Mucosa of descending colon (tissue), 3 donors: ENCODE measurements at regions not wholly inside any gene's neighbourhood (a gene's known extent, or its start where the extent isn't known, plus 50 kb on each side); places are given as distances from the start of the nearest gene placed in this dataset.

Experiments
- ATAC-seq: fragments of 200-7000 bp; cut with Tn5 transposase; one replicate; pipeline ENCODE4 v1.9.1; 2020; ENCODE audit warnings: mild to moderate bottlenecking, moderate library complexity
- DNase-seq, 3 donors: peaks; one replicate each; pipeline ENCODE4 v3.0.0-alpha.2; 2020
- H3K36me3 ChIP-seq: fragments of 200-600 bp; one replicate; pipeline ENCODE4 v1.8.0; 2021; ENCODE audit warnings: low read depth, mild to moderate bottlenecking
- H3K4me1 ChIP-seq: fragments of 200-600 bp; one replicate; pipeline ENCODE4 v1.8.0; 2021; ENCODE audit warnings: low read depth, mild to moderate bottlenecking
- H3K4me3 ChIP-seq: fragments of 200-600 bp; one replicate; pipeline ENCODE4 v1.8.0; 2021; ENCODE audit warnings: mild to moderate bottlenecking
- H3K9me3 ChIP-seq: fragments of 200-600 bp; one replicate; pipeline ENCODE4 v1.8.0; 2021; ENCODE audit warnings: mild to moderate bottlenecking
- intact Hi-C, 2 donors: fragments of 100-400 bp; cut with DNase I in 1 of 2; cut with micrococcal nuclease in 1 of 2; formaldehyde crosslinking; loops; one replicate each; pipeline versions ENCODE4 v1.11.0 to v1.11.1; 2022; cut with DNase I, micrococcal nuclease
- TF ChIP-seq, protein P1 (sequence below): fragments of 200-600 bp; IDR thresholded peaks from one replicate; pipeline ENCODE4 v1.8.0; 2022; ENCODE audit warnings: antibody characterized with exemption, mild to moderate bottlenecking
- donor health status: DM: no; HTN: no; CAD: no; lungs with moderate emphysema.
- donor health status: DM: no; HTN: no; CAD: no.
- donor health status: DM: no; HTN: yes; CAD: no.

GRCh38 chr15:62711691-62712454 is 330.7 kb upstream of the TPM1 start:
- ATAC-seq (no peak), DNase-seq (no peak)
- TF ChIP-seq, protein P1, sequence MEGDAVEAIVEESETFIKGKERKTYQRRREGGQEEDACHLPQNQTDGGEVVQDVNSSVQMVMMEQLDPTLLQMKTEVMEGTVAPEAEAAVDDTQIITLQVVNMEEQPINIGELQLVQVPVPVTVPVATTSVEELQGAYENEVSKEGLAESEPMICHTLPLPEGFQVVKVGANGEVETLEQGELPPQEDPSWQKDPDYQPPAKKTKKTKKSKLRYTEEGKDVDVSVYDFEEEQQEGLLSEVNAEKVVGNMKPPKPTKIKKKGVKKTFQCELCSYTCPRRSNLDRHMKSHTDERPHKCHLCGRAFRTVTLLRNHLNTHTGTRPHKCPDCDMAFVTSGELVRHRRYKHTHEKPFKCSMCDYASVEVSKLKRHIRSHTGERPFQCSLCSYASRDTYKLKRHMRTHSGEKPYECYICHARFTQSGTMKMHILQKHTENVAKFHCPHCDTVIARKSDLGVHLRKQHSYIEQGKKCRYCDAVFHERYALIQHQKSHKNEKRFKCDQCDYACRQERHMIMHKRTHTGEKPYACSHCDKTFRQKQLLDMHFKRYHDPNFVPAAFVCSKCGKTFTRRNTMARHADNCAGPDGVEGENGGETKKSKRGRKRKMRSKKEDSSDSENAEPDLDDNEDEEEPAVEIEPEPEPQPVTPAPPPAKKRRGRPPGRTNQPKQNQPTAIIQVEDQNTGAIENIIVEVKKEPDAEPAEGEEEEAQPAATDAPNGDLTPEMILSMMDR = no peak
- intact Hi-C loops = no loop called here
- no peaks in the 10 kb centered on the region for H3K36me3 ChIP-seq
- no peak overlapping the region for H3K4me3 ChIP-seq
- H3K9me3 ChIP-seq = no peaks in the 10 kb centered on the region
- no peaks in the 10 kb centered on the region for H3K4me1 ChIP-seq

GRCh38 chr15:62712455-62712839 is 330.1 kb upstream of the TPM1 start:
- H3K4me1 ChIP-seq = no peaks in the 10 kb centered on the region
- no peak overlapping the region for H3K4me3 ChIP-seq
- no peaks in the 10 kb centered on the region for H3K9me3 ChIP-seq
- DNase-seq = no peak
- intact Hi-C loops = no loop called here
- no peak for ATAC-seq
- TF ChIP-seq, protein P1 = no peak
- H3K36me3 ChIP-seq = no peaks in the 10 kb centered on the region

GRCh38 chr15:62715946-62716345 is 326.6 kb upstream of the TPM1 start:
- ATAC-seq = no peak
- DNase-seq = no peak
- Histone ChIP-seq H3K4me1 (no peaks in the 10 kb centered on the region), H3K4me3 (no peak overlapping the region), H3K36me3 (no peaks in the 10 kb centered on the region), H3K9me3 (no peaks in the 10 kb centered on the region)
- intact Hi-C loops = no loop called here
- TF ChIP-seq, protein P1 = no peak

- DNase-seq = no peak
- intact Hi-C loops = no loop called here
- TF ChIP-seq, protein P1 = no peak
- no peak for ATAC-seq
- no peaks in the 10 kb centered on the region for H3K4me1 ChIP-seq
- no peaks in the 10 kb centered on the region for H3K36me3 ChIP-seq
- H3K9me3 ChIP-seq = no peaks in the 10 kb centered on the region
- no peak overlapping the region for H3K4me3 ChIP-seq
Measured at GRCh38 chr15:62717496-62717895, 325.1 kb upstream of the TPM1 start.

- Histone ChIP-seq H3K4me3 (no peak overlapping the region), H3K9me3 (no peaks in the 10 kb centered on the region), H3K36me3 (no peaks in the 10 kb centered on the region), H3K4me1 (no peaks in the 10 kb centered on the region)
- DNase-seq (no peak), ATAC-seq (no peak)
- TF ChIP-seq, protein P1 = no peak
- intact Hi-C loops = no loop called here
Measured at GRCh38 chr15:62719316-62719715, 323.2 kb upstream of the TPM1 start.
